Natural killer cell (primary cell): ENCODE measurements at regions not wholly inside any gene's neighbourhood (a gene's known extent, or its start where the extent isn't known, plus 50 kb on each side); places are given as distances from the start of the nearest gene placed in this dataset.

ENCODE experiments used
- ATAC-seq, 3 donors: fragments of 150-1000 bp in 2 of 3; fragments of 200-7000 bp in 1 of 3; cut with Tn5 transposase; 1 replicate in 1 of 3; 2 replicates in 2 of 3; pipeline ENCODE4 v1.10.0; 2021; ENCODE audit warnings: mild to moderate bottlenecking in 2 of 3, moderate library complexity in 2 of 3
- DNase-seq, 2 donors: peaks; one replicate each; pipeline versions ENCODE4 v3.0.0 to v3.0.0-alpha.2; 2013 to 2021; ENCODE audit warnings: mixed read lengths in 1 of 2
- H3K27ac ChIP-seq: one replicate; pipeline ENCODE4 v1.5.1; 2013; ENCODE audit warnings: mild to moderate bottlenecking, low read length
- H3K27me3 ChIP-seq: one replicate; pipeline ENCODE4 v1.6.1; 2013; ENCODE audit warnings: low read length; ENCODE audit not compliant: control insufficient read depth, insufficient read depth
- H3K36me3 ChIP-seq: one replicate; pipeline ENCODE4 v1.6.1; 2013; ENCODE audit warnings: low read length; ENCODE audit not compliant: control insufficient read depth, insufficient read depth
- H3K4me1 ChIP-seq: one replicate; pipeline ENCODE4 v1.6.1; 2013; ENCODE audit warnings: low read length; ENCODE audit not compliant: control insufficient read depth, insufficient read depth
- H3K4me3 ChIP-seq: one replicate; pipeline ENCODE4 v1.5.1; 2013; ENCODE audit warnings: low read length
- H3K9me3 ChIP-seq: one replicate; pipeline ENCODE4 v1.6.1; 2013; ENCODE audit warnings: low read length; ENCODE audit not compliant: control insufficient read depth, insufficient read depth
- H3K27ac Mint-ChIP-seq, 2 donors: one replicate each; pipeline ENCODE4 v1.8.0; 2022; ENCODE audit warnings: mild to moderate bottlenecking in 2 of 2, mixed read lengths in 2 of 2, moderate library complexity in 1 of 2
- H3K27me3 Mint-ChIP-seq, 2 donors: one replicate each; pipeline ENCODE4 v1.8.0; 2022; ENCODE audit warnings: low read depth in 2 of 2, mixed read lengths in 2 of 2
- H3K36me3 Mint-ChIP-seq: one replicate; pipeline ENCODE4 v1.8.0; 2022; ENCODE audit warnings: mixed read lengths
- H3K4me1 Mint-ChIP-seq, 2 donors: one replicate each; pipeline ENCODE4 v1.8.0; 2022; ENCODE audit warnings: mixed read lengths in 2 of 2
- H3K4me3 Mint-ChIP-seq: one replicate; pipeline ENCODE4 v1.8.0; 2022; ENCODE audit warnings: mild to moderate bottlenecking, moderate library complexity, mixed read lengths
- H3K9me3 Mint-ChIP-seq, 2 donors: one replicate each; pipeline ENCODE4 v1.8.0; 2022; ENCODE audit warnings: mixed read lengths in 2 of 2
- WGBS: methylation state at CpG from one replicate; pipeline ENCODE4 v1.1.7; 2013; ENCODE audit warnings: missing lambda C conversion rate; ENCODE audit not compliant: insufficient coverage; 5-methylcytosine and 5-hydroxymethylcytosine counted together
- intact Hi-C: fragments of 100-400 bp; cut with micrococcal nuclease; formaldehyde crosslinking; loops from one replicate; pipeline ENCODE4 v1.14.2; 2022
- TF ChIP-seq, protein P1 (sequence below): fragments of 200-600 bp; IDR thresholded peaks from one replicate; pipeline ENCODE4 v1.8.0; 2022; ENCODE audit warnings: antibody characterized with exemption

DNA sequence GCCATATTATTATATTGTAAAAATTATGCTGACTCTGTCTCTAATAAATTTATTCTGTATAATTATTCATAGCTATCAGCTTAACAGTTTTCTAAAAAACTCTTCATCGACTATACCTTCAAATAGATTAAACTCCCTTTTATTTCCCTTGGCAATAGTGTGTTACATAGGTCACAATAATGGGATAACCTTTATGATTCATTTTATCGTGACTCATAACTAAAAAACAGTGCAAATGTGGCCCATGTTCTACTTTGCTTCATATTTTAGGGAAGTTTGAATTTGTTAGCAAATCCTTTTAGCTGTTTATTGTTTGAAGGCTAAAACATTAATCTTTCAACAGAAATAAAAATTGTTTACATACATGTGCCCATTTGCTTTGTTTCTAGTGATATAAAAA lies 783.2 kb upstream of the CDH2 start:
- Mint-ChIP-seq H3K27ac (no peak overlapping the region), H3K4me1 (no peaks in the 10 kb centered on the region), H3K4me3 (no peak overlapping the region), H3K36me3 (no peaks in the 10 kb centered on the region), H3K9me3 (no peaks in the 10 kb centered on the region), H3K27me3 (no peaks in the 10 kb centered on the region)
- ATAC-seq (no peak), DNase-seq (no peak)
- H3K27me3 ChIP-seq = no peaks in the 10 kb centered on the region
- no CpG with 5 or more reads among the region's 2 CpGs for WGBS
- no peak overlapping the region for H3K27ac ChIP-seq
- H3K36me3 ChIP-seq = no peaks in the 10 kb centered on the region
- H3K4me1 ChIP-seq = no peaks in the 10 kb centered on the region
- TF ChIP-seq, protein P1, sequence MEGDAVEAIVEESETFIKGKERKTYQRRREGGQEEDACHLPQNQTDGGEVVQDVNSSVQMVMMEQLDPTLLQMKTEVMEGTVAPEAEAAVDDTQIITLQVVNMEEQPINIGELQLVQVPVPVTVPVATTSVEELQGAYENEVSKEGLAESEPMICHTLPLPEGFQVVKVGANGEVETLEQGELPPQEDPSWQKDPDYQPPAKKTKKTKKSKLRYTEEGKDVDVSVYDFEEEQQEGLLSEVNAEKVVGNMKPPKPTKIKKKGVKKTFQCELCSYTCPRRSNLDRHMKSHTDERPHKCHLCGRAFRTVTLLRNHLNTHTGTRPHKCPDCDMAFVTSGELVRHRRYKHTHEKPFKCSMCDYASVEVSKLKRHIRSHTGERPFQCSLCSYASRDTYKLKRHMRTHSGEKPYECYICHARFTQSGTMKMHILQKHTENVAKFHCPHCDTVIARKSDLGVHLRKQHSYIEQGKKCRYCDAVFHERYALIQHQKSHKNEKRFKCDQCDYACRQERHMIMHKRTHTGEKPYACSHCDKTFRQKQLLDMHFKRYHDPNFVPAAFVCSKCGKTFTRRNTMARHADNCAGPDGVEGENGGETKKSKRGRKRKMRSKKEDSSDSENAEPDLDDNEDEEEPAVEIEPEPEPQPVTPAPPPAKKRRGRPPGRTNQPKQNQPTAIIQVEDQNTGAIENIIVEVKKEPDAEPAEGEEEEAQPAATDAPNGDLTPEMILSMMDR = no peak
- no peak overlapping the region for H3K4me3 ChIP-seq
- H3K9me3 ChIP-seq = no peaks in the 10 kb centered on the region
- intact Hi-C loops = no loop called here

DNA sequence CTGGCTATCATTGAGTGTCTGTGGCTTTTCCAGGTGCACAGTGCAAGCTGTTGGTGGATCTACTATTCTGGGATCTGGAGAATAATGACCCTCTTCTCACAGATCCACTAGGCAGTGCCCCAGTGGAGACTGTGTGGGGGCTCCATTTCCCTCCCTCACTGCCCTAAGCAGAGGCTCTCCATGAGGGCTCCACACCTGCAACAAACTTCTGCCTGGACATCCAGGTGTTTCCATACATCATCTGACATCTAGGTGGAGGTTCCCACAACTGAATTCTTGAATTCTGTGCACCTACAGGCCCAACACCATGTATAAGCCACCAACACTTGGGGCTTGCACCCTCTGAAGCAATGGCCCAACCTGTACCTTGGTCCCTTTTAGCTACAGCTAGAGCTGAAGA lies 775.4 kb upstream of the CDH2 start:
- no peaks in the 10 kb centered on the region for H3K4me1 Mint-ChIP-seq
- TF ChIP-seq, protein P1 = no peak

DNA sequence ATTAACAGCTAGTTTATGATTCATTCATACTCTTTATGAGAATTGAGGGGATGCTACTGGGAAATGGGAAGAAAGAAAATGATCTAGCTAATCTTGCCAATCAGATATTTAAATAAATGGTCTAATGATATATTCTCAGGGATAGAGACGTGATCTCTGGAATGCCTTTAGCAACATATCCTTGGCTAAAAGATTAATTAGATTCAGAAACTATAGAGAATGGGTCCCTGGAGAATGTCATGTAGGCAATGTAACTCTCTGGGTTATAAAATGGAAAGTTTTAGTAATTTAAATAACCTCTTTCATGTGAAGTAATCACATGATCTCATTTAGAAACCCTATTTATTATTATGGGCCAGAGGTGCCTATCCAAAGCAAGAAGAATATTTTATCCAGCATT lies 771.0 kb upstream of the CDH2 start:
- Mint-ChIP-seq H3K4me3 (no peak overlapping the region), H3K27me3 (no peaks in the 10 kb centered on the region), H3K36me3 (no peaks in the 10 kb centered on the region), H3K4me1 (no peaks in the 10 kb centered on the region), H3K9me3 (peaks cover 5 to 6% of the 10 kb centered on the region in 2 donors), H3K27ac (no peak overlapping the region)
- DNase-seq (no peak), ATAC-seq (no peak)
- no peaks in the 10 kb centered on the region for H3K4me1 ChIP-seq
- H3K36me3 ChIP-seq = no peaks in the 10 kb centered on the region
- intact Hi-C loops = no loop called here
- H3K27ac ChIP-seq = no peak overlapping the region
- peaks cover 8% of the 10 kb centered on the region for H3K9me3 ChIP-seq
- WGBS = no CpG with 5 or more reads among the region's 1 CpG
- H3K4me3 ChIP-seq = no peak overlapping the region
- no peaks in the 10 kb centered on the region for H3K27me3 ChIP-seq
- TF ChIP-seq, protein P1 = no peak

More for the DNA sequence above, 775.4 kb upstream of the CDH2 start:
- H3K27me3 ChIP-seq = no peaks in the 10 kb centered on the region
- intact Hi-C loops = no loop called here
- DNase-seq (no peak), ATAC-seq (no peak)
- H3K4me1 ChIP-seq = no peaks in the 10 kb centered on the region
- Mint-ChIP-seq H3K9me3 (peaks cover 4 to 6% of the 10 kb centered on the region in 2 donors), H3K36me3 (no peaks in the 10 kb centered on the region), H3K4me3 (no peak overlapping the region), H3K27me3 (no peaks in the 10 kb centered on the region), H3K27ac (no peak overlapping the region)
- no peaks in the 10 kb centered on the region for H3K36me3 ChIP-seq
- H3K9me3 ChIP-seq = peaks cover 8% of the 10 kb centered on the region
- no peak overlapping the region for H3K27ac ChIP-seq
- H3K4me3 ChIP-seq = no peak overlapping the region

DNA sequence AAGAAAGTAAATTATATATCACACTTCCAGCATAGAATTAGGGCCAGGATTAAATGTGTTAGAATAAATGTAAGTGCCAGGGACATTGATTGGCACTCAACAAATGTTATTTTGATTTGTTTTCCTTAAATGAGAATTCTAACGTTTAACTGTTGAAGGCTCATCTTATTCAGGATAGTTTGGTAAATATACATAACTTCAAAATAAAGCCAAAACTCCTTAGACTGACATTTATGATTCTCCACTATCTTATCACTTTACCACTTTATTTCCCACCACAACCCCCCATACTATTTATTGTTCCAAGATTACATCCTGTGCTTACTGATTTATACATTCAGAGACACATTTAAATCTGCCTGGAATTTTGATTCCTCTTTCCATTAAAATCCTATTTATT lies 769.5 kb upstream of the CDH2 start:
- no peaks in the 10 kb centered on the region for H3K27me3 Mint-ChIP-seq

More for the DNA sequence above, 769.5 kb upstream of the CDH2 start:
- no peaks in the 10 kb centered on the region for H3K36me3 ChIP-seq
- no peaks in the 10 kb centered on the region for H3K9me3 ChIP-seq
- H3K36me3 Mint-ChIP-seq = no peaks in the 10 kb centered on the region
- DNase-seq (no peak), ATAC-seq (no peak)
- H3K27ac ChIP-seq = no peak overlapping the region
- intact Hi-C loops = no loop called here
- H3K27me3 ChIP-seq = no peaks in the 10 kb centered on the region
- TF ChIP-seq, protein P1 = no peak
- H3K4me3 ChIP-seq = no peak overlapping the region
- H3K9me3 Mint-ChIP-seq = peaks cover 2 to 3% of the 10 kb centered on the region in 2 donors
- H3K27ac Mint-ChIP-seq = no peak overlapping the region
- WGBS = no CpG with 5 or more reads among the region's 1 CpG
- no peak overlapping the region for H3K4me3 Mint-ChIP-seq
- no peaks in the 10 kb centered on the region for H3K4me1 ChIP-seq
- H3K4me1 Mint-ChIP-seq = no peaks in the 10 kb centered on the region
